HG02870 (cell line): ENCODE measurements at regions not wholly inside any gene's neighbourhood (a gene's known extent, or its start where the extent isn't known, plus 50 kb on each side); places are given as distances from the start of the nearest gene placed in this dataset.
"Not testable (repeated sequence)": the region's sequence is repeated elsewhere in the genome, so short reads cannot be mapped to it uniquely, and the experiment has no call there.

ENCODE experiments used
- ATAC-seq: cut with Tn5 transposase; IDR thresholded peaks from one replicate; pipeline ENCODE4 v1.9.1; 2021; ENCODE audit warnings: mild to moderate bottlenecking, moderate library complexity; ENCODE audit not compliant: unreplicated experiment

DNA sequence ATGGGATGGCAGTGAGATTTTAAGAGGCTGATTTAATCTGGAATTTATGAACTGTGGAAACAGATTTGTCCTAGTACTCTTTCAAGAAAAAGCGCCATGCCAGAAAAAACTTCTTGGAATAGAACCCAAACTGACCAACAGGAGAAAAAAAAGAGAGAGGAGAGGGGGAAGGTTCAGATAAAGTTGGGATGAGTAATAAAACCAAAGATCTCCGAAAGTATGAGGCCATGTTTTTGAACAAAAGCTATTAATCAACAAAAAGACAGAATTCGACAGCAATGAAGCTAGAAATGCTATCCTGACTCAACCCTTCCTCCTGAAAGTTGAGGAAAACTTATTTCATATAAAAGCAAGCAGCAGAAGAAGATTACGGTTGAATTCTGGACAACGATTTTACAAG, 135.5 kb downstream of the CEMIP2 start:
- no peak for ATAC-seq

DNA sequence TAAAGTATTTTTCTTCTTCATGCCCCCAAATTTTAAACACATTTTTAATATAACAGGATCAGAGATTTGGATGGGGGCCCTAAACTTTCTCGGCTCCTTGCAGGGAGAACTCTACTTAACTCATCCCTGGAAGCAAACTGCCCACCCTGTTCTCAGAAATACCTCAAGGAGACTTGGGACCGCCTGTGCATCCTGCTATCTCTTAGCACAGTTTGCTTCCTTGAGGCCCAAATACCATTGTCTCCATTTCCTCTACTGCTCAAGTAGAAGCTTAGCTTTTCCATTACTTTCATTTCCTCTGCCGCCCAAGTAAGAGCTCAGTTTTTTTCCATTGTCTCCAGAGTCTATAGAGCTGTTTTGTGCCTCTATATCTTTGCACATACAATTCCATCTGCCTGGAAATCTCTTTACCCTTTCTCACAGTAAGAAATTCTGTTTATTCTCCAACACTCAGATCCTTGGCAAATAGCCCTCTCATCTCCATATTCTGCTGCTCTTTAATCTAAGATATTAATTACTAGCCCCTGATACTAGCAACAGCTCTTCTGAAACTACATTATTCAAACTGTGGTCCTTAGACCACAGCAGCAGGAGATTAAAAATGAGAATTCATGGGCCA, 137.8 kb downstream of the CEMIP2 start:
- ATAC-seq: no peak

GRCh38 chr9:71629578-71630215, 138.6 kb downstream of the CEMIP2 start:
- ATAC-seq: no peak

DNA sequence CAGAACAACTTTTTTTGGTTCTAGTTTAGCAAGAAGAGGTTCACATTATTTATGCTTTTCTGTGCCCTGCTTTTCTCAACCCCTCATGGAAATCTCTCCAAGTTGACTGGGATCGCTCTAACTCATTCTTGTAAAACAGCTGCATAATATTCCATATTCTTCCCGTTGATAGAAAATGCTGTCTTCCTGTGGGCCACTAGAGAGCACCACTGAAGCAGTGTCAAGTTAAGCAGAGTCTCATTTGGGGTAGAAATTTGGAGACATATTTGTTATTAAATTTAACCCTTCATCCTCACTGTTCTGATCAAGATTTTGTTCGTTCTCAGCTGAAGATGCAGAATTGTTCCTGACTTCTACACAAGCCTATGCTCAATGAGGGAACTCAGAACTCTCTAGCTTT, 140.1 kb downstream of the CEMIP2 start:
- no peak for ATAC-seq

GRCh38 chr9:71627537-71627936, 140.8 kb downstream of the CEMIP2 start:
- no peak for ATAC-seq

- no peak for ATAC-seq
Measured at GRCh38 chr9:71626395-71626794, 141.9 kb downstream of the CEMIP2 start.

- ATAC-seq: no peak
Measured at GRCh38 chr9:71624728-71625127, 143.6 kb downstream of the CEMIP2 start.

DNA sequence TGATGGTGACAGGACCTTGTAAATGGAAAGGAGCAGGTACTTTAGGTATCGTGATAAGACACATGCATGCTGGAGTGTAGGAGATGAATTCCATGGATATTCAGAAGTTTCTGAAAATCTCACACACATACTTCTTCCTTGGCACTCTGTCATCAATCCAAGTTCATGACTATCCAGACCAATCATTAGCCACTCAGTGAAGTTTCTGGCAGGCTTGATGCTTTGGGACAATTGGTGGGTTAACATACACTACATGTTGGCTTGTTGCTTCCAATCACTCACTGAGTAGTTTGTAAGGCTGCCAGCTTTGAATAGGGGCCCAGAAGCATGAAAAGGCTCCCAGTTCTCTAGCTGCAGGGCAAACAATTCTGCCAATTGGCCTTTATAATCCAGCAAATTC, 147.6 kb downstream of the CEMIP2 start:
- no peak for ATAC-seq

DNA sequence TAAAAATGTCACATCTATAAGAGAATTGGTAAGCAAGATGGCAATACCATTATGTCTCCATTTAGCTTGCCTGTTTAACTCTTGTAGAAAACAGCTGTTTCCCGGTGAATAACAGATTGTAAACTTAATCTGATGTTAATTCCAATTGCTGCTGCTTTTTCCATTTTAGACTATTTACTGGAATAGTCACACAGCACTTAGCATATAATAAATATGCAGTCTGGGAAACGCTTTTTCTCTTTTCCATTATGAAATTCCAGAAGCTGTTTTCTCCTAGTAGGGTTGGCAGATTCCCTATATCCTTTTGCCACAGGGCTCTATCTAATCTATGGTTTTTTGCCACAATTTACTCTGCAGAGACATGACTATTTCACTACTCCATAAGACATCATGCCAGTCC, 148.0 kb downstream of the CEMIP2 start:
- no peak for ATAC-seq

GRCh38 chr9:71619926-71620325, 148.4 kb downstream of the CEMIP2 start:
- ATAC-seq: no peak

DNA sequence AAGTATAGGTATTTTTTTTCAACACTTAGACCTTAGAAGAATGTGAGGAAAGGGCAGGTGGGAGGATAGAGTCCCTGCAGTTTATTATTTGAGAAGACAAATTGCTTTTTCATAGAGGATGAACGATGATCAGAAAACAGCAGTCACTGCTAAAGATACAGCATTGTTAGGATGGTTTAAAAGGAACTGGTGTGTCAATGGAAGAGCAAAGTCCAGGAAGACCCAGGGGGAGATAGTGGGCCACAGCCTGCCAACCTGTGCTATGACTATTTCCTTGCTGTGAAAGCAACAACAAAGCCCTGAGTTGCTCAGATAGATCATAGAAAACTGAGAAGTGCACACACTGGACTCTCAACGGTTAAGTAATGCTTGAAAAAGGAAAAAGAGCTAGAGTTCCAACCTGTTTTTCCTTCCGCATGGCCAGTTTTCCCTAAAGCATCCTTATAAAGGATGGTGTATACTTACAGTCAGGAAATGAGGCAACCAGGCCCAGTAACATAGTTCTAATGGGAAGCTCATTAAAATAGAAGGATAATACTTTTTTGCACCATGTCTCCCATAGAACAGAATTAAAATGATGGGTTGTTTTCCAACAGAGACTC, 153.8 kb downstream of the CEMIP2 start:
- no peak for ATAC-seq

GRCh38 chr9:71612889-71613288, 155.4 kb downstream of the CEMIP2 start:
- ATAC-seq: no peak

DNA sequence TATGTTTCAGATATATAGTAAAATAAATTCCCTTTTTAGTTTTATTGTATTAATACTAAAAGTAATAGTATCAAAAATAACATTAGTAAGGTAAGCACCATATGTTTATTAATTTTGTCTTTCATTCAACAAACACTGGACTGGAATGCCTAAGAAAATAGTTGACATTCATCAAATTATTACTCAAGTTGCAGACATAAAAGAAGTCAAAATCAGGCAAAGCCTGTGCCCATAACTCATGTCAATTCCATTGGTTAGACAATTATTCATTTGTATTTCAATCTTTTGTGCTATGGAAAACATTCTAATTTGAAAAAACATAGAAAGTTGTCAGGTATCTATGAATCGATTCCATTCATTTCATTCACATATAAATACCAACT, 158.9 kb downstream of the CEMIP2 start:
- no peak for ATAC-seq

DNA sequence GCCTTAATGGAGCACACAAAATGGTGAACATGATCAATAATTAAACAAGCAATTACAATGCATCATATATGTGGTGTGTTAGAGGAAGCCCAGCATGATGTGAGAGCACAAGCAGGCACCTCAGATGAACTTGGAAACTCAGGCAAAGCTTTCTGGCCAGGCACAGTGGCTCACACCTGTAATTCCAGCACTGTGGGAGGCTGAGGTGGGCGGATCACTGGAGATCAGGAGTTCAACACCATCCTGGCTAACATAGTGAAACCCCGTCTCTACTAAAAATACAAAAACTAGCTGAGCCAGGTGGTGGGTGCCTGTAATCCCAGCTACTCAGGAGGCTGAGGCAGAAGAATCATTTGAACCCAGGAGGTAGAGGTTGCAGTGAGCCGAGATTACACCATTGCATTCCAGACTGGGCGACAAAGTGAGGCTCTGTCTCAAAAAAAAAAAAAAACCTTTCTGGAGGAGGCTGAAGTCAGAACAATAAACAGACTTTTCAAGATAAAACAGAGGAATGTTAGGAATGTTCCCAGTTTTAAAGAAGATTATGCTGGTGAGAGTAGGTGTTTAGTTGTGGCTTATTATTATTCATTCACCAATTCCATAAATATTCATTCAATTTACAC, 159.4 kb downstream of the CEMIP2 start:
- no peak for ATAC-seq

- ATAC-seq: no peak
Measured at GRCh38 chr9:71608021-71608420, 160.3 kb downstream of the CEMIP2 start.

GRCh38 chr9:71607461-71607881, 160.8 kb downstream of the CEMIP2 start:
- ATAC-seq: no peak

DNA sequence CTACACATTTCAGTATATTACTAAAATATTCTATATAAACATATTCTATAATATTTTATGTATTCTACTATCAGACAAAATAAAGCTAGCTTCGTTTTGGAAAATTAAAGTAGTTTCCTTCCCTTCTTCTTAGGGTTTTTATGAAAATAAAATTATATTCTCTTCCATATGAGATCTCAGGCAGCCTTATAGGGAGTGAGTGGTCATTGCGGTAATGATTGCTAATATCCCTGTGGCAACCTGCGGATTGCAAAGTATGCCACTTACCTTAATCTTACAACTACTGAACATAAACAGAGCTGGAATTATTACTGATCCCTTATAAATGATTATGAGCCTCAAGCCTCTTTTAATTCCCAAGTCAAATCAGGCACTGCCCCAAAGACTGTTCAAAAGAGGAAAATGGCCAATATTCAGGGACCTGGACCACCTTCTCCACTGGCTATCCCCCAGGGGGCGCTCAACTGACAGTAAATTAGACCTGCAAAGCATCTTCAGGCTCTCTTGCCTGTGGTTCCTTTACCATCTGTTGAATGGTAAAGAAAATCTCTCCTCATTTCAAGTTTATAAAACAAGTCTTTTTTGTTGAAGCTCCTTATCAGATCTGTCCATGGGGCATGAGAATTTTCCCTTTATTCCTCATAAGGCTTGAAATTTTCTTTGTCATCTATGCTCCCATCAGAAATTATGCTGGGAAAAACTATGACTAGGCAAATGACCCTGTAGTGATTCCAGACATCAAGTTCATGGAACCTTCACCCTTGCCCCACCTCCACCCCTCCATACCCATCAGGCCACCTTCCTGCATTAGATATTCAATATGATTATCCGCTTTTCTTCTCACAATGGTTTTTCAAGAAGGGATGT, 163.9 kb downstream of the CEMIP2 start:
- peak; percentile 86 for ATAC-seq

GRCh38 chr9:71602652-71603051, 165.7 kb downstream of the CEMIP2 start:
- ATAC-seq: no peak

DNA sequence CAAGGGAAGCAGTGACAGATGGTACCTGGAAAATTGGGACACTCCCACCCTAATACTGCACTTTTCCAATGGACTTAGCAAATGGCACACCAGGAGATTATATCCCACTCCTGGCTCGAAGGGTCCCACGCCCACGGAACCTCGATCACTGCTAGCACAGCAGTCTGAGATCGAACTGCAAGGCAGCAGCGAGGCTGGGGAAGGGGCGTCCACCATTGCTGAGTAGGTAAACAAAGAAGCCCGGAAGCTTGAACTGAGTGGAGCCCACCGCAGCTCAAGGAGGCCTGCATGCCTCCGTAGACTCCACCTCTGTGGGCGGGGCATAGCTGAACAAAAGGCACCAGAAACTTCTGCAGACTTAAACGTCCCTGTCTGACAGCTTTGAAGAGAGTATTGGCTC, 172.6 kb downstream of the CEMIP2 start:
- ATAC-seq: not testable (repeated sequence)

DNA sequence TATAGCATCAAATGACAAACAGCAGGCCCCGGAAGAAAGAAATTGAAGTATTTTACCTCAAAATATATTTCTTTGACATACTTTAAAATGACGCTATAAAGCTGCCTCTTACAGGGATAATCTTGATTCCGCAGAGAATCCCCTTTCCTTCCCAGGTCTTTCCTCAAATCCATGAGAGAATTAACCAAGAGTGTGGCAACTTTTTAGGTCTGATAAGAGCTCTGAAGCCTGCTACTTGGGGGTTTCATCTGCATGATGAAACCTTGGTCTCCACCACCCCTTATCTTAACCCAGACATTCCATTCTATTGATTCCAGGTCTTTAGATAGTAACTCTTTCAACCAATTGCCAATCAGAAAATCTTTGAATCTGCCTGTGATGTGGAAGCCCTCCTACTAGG, 173.8 kb downstream of the CEMIP2 start:
- ATAC-seq: no peak

DNA sequence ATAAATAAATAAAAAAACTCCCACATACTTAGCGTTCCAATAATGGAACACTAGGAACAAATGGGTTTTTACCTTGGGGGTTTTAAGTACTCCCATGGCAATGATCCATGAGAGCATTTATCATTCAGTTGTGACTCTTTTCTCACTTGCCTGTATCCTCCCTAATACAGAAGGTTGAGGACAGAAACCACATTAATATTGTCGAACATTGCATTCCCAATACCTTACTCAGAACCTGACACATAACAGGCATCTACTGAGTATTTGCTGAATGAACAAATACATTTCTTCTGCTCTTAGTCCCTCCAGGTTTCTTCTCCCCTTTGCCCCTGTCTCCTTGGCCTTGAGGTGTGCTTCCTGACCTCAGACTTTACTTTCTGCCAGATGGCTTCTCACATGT, 175.9 kb downstream of the CEMIP2 start:
- ATAC-seq: no peak
